ENCODE measurements at regions not wholly inside any gene's neighbourhood (a gene's known extent, or its start where the extent isn't known, plus 50 kb on each side); places are given as distances from the start of the nearest gene placed in this dataset.

- no peaks in the 10 kb centered on the region for H3K36me3 ChIP-seq (ENCODE audit: insufficient read depth in 1 of 2, low read depth in 1 of 2)
- ATAC-seq (no peak), DNase-seq (no peak)
- no peaks in the 10 kb centered on the region for H3K9me3 ChIP-seq
- no peak overlapping the region for H3K27ac ChIP-seq
- TF ChIP-seq CTCF (IDR thresholded peaks at IDR 0.05), result no peak
- H3K4me3 ChIP-seq, result no peak overlapping the region
- 76 to 98% (median 86%) methylated on average over 1 of the region's 1 CpG for WGBS, 3 donors
- H3K27me3 ChIP-seq (ENCODE audit: insufficient read depth in 3 of 3, low read length in 2 of 3), result no peaks in the 10 kb centered on the region
- H3K4me1 ChIP-seq, result no peaks in the 10 kb centered on the region
- intact Hi-C loops (cut with DNase I), result no loop called here
Observed at GRCh38 chr3:147139341-147139740, 267.0 kb downstream of the ZIC4 start.

GRCh38 chr3:147132168-147132567, 274.2 kb downstream of the ZIC4 start:
- H3K36me3 ChIP-seq (ENCODE audit: insufficient read depth in 1 of 2, low read depth in 1 of 2), result no peaks in the 10 kb centered on the region
- intact Hi-C loops (cut with DNase I), result no loop called here
- ATAC-seq (no peak), DNase-seq (no peak)
- WGBS, 3 donors, result 57 to 78% (median 61%) methylated on average over 1 of the region's 1 CpG
- H3K9me3 ChIP-seq, result no peaks in the 10 kb centered on the region
- TF ChIP-seq CTCF (IDR thresholded peaks at IDR 0.05), result no peak
- H3K27ac ChIP-seq, result no peak overlapping the region
- H3K4me1 ChIP-seq, result no peaks in the 10 kb centered on the region
- no peak overlapping the region for H3K4me3 ChIP-seq
- no peaks in the 10 kb centered on the region for H3K27me3 ChIP-seq (ENCODE audit: insufficient read depth in 3 of 3, low read length in 2 of 3)

GRCh38 chr3:147130461-147130860, 275.9 kb downstream of the ZIC4 start:
- H3K27me3 ChIP-seq (ENCODE audit: insufficient read depth in 3 of 3, low read length in 2 of 3), result no peaks in the 10 kb centered on the region
- H3K36me3 ChIP-seq (ENCODE audit: insufficient read depth in 1 of 2, low read depth in 1 of 2), result no peaks in the 10 kb centered on the region
- no peak for TF ChIP-seq CTCF (IDR thresholded peaks at IDR 0.05)
- intact Hi-C loops (cut with DNase I), result no loop called here
- ATAC-seq (no peak), DNase-seq (no peak)
- no peak overlapping the region for H3K27ac ChIP-seq
- WGBS, 3 donors, result 56 to 73% (median 68%) methylated on average over 2 of the region's 2 CpGs
- H3K4me3 ChIP-seq, result no peak overlapping the region
- H3K4me1 ChIP-seq, result no peaks in the 10 kb centered on the region
- no peaks in the 10 kb centered on the region for H3K9me3 ChIP-seq

- DNase-seq (no peak), ATAC-seq (no peak)
- Histone ChIP-seq H3K36me3 (ENCODE audit: insufficient read depth in 1 of 2, low read depth in 1 of 2) (no peaks in the 10 kb centered on the region), H3K4me1 (no peaks in the 10 kb centered on the region), H3K9me3 (no peaks in the 10 kb centered on the region), H3K4me3 (no peak overlapping the region), H3K27ac (no peak overlapping the region), H3K27me3 (ENCODE audit: insufficient read depth in 3 of 3, low read length in 2 of 3) (no peaks in the 10 kb centered on the region)
- intact Hi-C loops (cut with DNase I), result no loop called here
- no peak for TF ChIP-seq CTCF (IDR thresholded peaks at IDR 0.05)
- 90 to 93% (median 90%) methylated on average over 8 of the region's 8 CpGs for WGBS, 3 donors
Observed at GRCh38 chr3:147129665-147130064, 276.7 kb downstream of the ZIC4 start.

- Histone ChIP-seq H3K4me1 (no peaks in the 10 kb centered on the region), H3K27ac (no peak overlapping the region), H3K9me3 (no peaks in the 10 kb centered on the region), H3K4me3 (no peak overlapping the region), H3K36me3 (ENCODE audit: insufficient read depth in 1 of 2, low read depth in 1 of 2) (no peaks in the 10 kb centered on the region), H3K27me3 (ENCODE audit: insufficient read depth in 3 of 3, low read length in 2 of 3) (no peaks in the 10 kb centered on the region)
- intact Hi-C loops (cut with DNase I), result no loop called here
- ATAC-seq (no peak), DNase-seq (no peak)
- no peak for TF ChIP-seq CTCF (IDR thresholded peaks at IDR 0.05)
- 53 to 62% (median 61%) methylated on average over 1 of the region's 1 CpG for WGBS, 3 donors
Observed at GRCh38 chr3:147122350-147122749, 284.0 kb downstream of the ZIC4 start.

All from psoas muscle (tissue), 7 donors.